ENCODE measurements at regions not wholly inside any gene's neighbourhood (a gene's known extent, or its start where the extent isn't known, plus 50 kb on each side); places are given as distances from the start of the nearest gene placed in this dataset.

DNA sequence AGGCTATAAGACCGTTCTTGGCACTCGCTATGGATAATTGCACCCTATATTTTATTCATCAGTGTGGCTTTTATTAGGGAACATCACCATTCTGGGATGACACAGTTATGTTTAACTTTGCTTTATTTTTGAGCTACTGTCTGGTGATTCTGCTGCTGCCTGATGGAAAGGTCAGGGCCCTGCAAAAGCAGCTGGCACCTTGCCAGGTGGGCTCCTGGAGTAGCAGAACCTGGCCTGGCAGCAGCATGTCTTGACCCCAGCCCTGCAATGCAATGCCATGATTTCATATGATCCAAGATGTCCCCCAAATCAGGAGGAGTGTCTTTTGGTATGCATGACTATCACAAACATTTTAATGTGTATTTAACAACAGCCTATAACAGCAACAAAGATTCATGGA is 228.4 kb upstream of the RSPO3 start:
- TF ChIP-seq ZNF350 (tag by site-specific recombination; IDR thresholded peaks at IDR 0.05), result no peak
- TF ChIP-seq, protein P1, sequence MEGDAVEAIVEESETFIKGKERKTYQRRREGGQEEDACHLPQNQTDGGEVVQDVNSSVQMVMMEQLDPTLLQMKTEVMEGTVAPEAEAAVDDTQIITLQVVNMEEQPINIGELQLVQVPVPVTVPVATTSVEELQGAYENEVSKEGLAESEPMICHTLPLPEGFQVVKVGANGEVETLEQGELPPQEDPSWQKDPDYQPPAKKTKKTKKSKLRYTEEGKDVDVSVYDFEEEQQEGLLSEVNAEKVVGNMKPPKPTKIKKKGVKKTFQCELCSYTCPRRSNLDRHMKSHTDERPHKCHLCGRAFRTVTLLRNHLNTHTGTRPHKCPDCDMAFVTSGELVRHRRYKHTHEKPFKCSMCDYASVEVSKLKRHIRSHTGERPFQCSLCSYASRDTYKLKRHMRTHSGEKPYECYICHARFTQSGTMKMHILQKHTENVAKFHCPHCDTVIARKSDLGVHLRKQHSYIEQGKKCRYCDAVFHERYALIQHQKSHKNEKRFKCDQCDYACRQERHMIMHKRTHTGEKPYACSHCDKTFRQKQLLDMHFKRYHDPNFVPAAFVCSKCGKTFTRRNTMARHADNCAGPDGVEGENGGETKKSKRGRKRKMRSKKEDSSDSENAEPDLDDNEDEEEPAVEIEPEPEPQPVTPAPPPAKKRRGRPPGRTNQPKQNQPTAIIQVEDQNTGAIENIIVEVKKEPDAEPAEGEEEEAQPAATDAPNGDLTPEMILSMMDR (tag by site-specific recombination; IDR thresholded peaks at IDR 0.05), result no peak
- TF ChIP-seq ZNF670 (tag by site-specific recombination; IDR thresholded peaks at IDR 0.05; ENCODE audit: low read depth), result no peak

Data from HEK293 (cell line).